ENCODE measurements at regions not wholly inside any gene's neighbourhood (a gene's known extent, or its start where the extent isn't known, plus 50 kb on each side); places are given as distances from the start of the nearest gene placed in this dataset.

- H3K9me3 ChIP-seq = no peaks in the 10 kb centered on the region
- H3K9ac ChIP-seq (ENCODE audit: low read depth in 2 of 2, low read length in 2 of 2) = no peak overlapping the region
- no peaks in the 10 kb centered on the region for H3K4me1 ChIP-seq
- TF ChIP-seq CTCF (IDR thresholded peaks at IDR 0.05) = no peak
- intact Hi-C loops (cut with DNase I) = no loop called here
- H3K36me3 ChIP-seq = no peaks in the 10 kb centered on the region
- no peaks in the 10 kb centered on the region for H3K27me3 ChIP-seq
- H3K27ac ChIP-seq = no peak overlapping the region
- no peak for DNase-seq
- H3K4me3 ChIP-seq = no peak overlapping the region
Observed at GRCh38 chr3:81388191-81388590, 373.3 kb downstream of the GBE1 start.

- TF ChIP-seq CTCF (IDR thresholded peaks at IDR 0.05) = no peak
- intact Hi-C loops (cut with DNase I) = no loop called here
- Histone ChIP-seq H3K9me3 (no peaks in the 10 kb centered on the region), H3K36me3 (no peaks in the 10 kb centered on the region), H3K27me3 (no peaks in the 10 kb centered on the region), H3K27ac (no peak overlapping the region), H3K9ac (ENCODE audit: low read depth in 2 of 2, low read length in 2 of 2) (no peak overlapping the region), H3K4me3 (no peak overlapping the region), H3K4me1 (no peaks in the 10 kb centered on the region)
- no peak for DNase-seq
Observed at GRCh38 chr3:81382470-81382869, 379.0 kb downstream of the GBE1 start.

GRCh38 chr3:81380234-81380633 is 381.2 kb downstream of the GBE1 start:
- intact Hi-C loops (cut with DNase I) = no loop called here
- Histone ChIP-seq H3K4me1 (no peaks in the 10 kb centered on the region), H3K9me3 (no peaks in the 10 kb centered on the region), H3K4me3 (no peak overlapping the region), H3K27ac (no peak overlapping the region), H3K27me3 (no peaks in the 10 kb centered on the region), H3K9ac (ENCODE audit: low read depth in 2 of 2, low read length in 2 of 2) (no peak overlapping the region), H3K36me3 (no peaks in the 10 kb centered on the region)
- DNase-seq = no peak
- no peak for TF ChIP-seq CTCF (IDR thresholded peaks at IDR 0.05)

- Histone ChIP-seq H3K27ac (no peak overlapping the region), H3K9ac (ENCODE audit: low read depth in 2 of 2, low read length in 2 of 2) (no peak overlapping the region), H3K4me3 (no peak overlapping the region), H3K36me3 (no peaks in the 10 kb centered on the region), H3K9me3 (no peaks in the 10 kb centered on the region), H3K4me1 (no peaks in the 10 kb centered on the region), H3K27me3 (no peaks in the 10 kb centered on the region)
- intact Hi-C loops (cut with DNase I) = no loop called here
- no peak for TF ChIP-seq CTCF (IDR thresholded peaks at IDR 0.05)
- DNase-seq = no peak
Observed at GRCh38 chr3:81378552-81379293, 382.7 kb downstream of the GBE1 start.

- Histone ChIP-seq H3K4me3 (no peak overlapping the region), H3K9ac (ENCODE audit: low read depth in 2 of 2, low read length in 2 of 2) (no peak overlapping the region), H3K36me3 (no peaks in the 10 kb centered on the region), H3K27ac (no peak overlapping the region), H3K4me1 (no peaks in the 10 kb centered on the region), H3K9me3 (no peaks in the 10 kb centered on the region), H3K27me3 (no peaks in the 10 kb centered on the region)
- no peak for DNase-seq
- no peak for TF ChIP-seq CTCF (IDR thresholded peaks at IDR 0.05)
- intact Hi-C loops (cut with DNase I) = no loop called here
Observed at GRCh38 chr3:81375921-81376320, 385.5 kb downstream of the GBE1 start.

Data from colonic mucosa (tissue), 4 donors.